Activated CD8-positive, alpha-beta memory T cell treated with anti-CD3 and anti-CD28 coated beads, Interleukin-2, amount 10 ng/mL, durations not matched to agents 7 days and 5 days (primary cell): ENCODE measurements at regions not wholly inside any gene's neighbourhood (a gene's known extent, or its start where the extent isn't known, plus 50 kb on each side); places are given as distances from the start of the nearest gene placed in this dataset.

Experiments used
- ATAC-seq: fragments of 150-1000 bp; cut with Tn5 transposase; one replicate; pipeline ENCODE4 v1.10.0; 2021; ENCODE audit warnings: moderate library complexity
- CTCF ChIA-PET: fragments of 350-600 bp; sonication (Branson Sonifier 250); formaldehyde crosslinking; loops from one replicate; lab custom pipeline; 2021; ENCODE audit warnings: antibody characterized with exemption; lab: Charles Lee
- DNase-seq: peaks from one replicate; pipeline ENCODE4 v3.0.0-alpha.2; 2020
- H3K27ac Mint-ChIP-seq: one replicate; pipeline ENCODE4 v1.8.0; 2021; ENCODE audit warnings: mild to moderate bottlenecking, mixed read lengths
- H3K27me3 Mint-ChIP-seq: one replicate; pipeline ENCODE4 v1.8.0; 2021; ENCODE audit warnings: mixed read lengths
- H3K36me3 Mint-ChIP-seq: one replicate; pipeline ENCODE4 v1.8.0; 2021; ENCODE audit warnings: mild to moderate bottlenecking, mixed read lengths
- H3K4me1 Mint-ChIP-seq: one replicate; pipeline ENCODE4 v1.8.0; 2021; ENCODE audit warnings: mixed read lengths
- H3K4me3 Mint-ChIP-seq: one replicate; pipeline ENCODE4 v1.8.0; 2021; ENCODE audit warnings: mild to moderate bottlenecking, moderate library complexity, mixed read lengths
- H3K9me3 Mint-ChIP-seq: one replicate; pipeline ENCODE4 v1.8.0; 2022; ENCODE audit warnings: low read depth, mixed read lengths

DNA sequence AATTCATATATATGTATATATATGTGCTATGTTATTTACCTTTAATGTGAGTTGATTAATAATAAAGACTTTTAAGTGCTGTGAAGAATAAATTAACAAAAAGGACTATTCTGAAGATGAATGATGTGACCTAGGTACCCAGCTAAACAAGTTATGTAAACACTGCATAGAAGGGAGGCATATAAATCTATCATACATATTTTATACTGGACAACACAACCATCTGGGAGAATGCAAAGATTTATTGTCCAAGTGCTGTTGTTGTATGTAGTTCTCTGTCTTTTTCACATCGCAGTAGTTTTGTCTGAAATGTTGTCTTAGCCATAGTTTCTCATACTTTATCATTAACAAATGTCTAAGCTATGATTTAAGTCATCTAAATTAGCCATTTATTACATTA is 337.6 kb downstream of the PCDH18 start:
- H3K4me3 Mint-ChIP-seq: no peak overlapping the region

DNA sequence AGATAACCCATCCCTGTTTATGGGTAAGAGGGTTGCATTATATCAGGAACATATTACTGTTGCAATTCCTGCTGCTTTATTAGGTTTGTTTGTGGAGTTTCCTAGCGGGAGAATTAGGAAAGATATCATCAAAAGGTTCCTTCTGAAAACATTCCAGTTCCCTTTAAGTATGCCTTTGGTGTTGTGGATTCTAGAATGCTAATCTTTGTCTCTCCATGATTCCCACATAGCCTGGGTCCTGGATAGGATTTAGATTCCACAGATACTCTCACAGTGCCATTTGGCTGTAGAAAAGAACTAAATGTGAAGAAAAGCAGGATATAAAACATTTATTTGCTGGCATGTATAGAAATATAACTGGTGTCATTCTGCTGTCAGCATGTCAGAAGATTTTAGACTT is 338.7 kb downstream of the PCDH18 start:
- Mint-ChIP-seq H3K9me3 (peaks cover 11% of the 10 kb centered on the region), H3K4me1 (no peaks in the 10 kb centered on the region), H3K36me3 (no peaks in the 10 kb centered on the region), H3K27ac (no peak overlapping the region), H3K4me3 (no peak overlapping the region), H3K27me3 (no peaks in the 10 kb centered on the region)
- no peak for DNase-seq
- ATAC-seq: no peak
- CTCF ChIA-PET: no interaction called here

More for the DNA sequence above, 337.6 kb downstream of the PCDH18 start:
- CTCF ChIA-PET: no interaction called here
- no peaks in the 10 kb centered on the region for H3K36me3 Mint-ChIP-seq
- no peak overlapping the region for H3K27ac Mint-ChIP-seq
- no peaks in the 10 kb centered on the region for H3K27me3 Mint-ChIP-seq
- peaks cover 10% of the 10 kb centered on the region for H3K9me3 Mint-ChIP-seq
- ATAC-seq (no peak), DNase-seq (no peak)
- H3K4me1 Mint-ChIP-seq: no peaks in the 10 kb centered on the region

DNA sequence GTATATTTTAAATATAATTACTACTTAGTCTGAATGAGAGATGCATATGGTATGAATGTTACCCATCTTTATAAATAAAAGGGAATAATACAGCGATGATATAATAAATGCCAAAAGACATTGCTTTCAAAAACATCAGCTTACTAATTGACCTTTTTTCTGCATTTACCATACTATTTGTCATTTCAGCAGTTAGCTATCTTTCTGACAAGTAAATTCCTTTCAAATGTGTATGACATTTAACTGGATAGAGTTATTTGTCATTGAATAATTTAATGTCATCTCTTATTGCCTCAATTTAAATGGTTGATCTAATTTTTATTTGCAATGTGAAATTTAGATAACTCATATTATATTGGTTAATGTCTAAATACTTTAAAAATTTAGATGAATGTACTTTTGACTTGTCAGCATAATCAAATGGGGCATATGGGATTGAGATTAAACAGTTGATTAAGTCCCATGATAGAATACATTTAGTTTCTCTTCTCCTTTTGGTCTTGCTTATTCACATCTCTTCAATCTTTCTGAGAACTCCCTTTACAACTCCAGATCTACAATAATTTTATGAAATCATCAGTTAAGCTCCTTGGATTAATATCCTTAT is 350.9 kb downstream of the PCDH18 start:
- no peaks in the 10 kb centered on the region for H3K4me1 Mint-ChIP-seq
- no peaks in the 10 kb centered on the region for H3K9me3 Mint-ChIP-seq
- H3K27ac Mint-ChIP-seq: no peak overlapping the region
- no peak for ATAC-seq
- no peak overlapping the region for H3K4me3 Mint-ChIP-seq
- no peak for DNase-seq
- no peaks in the 10 kb centered on the region for H3K36me3 Mint-ChIP-seq
- no peaks in the 10 kb centered on the region for H3K27me3 Mint-ChIP-seq
- CTCF ChIA-PET: no interaction called here

DNA sequence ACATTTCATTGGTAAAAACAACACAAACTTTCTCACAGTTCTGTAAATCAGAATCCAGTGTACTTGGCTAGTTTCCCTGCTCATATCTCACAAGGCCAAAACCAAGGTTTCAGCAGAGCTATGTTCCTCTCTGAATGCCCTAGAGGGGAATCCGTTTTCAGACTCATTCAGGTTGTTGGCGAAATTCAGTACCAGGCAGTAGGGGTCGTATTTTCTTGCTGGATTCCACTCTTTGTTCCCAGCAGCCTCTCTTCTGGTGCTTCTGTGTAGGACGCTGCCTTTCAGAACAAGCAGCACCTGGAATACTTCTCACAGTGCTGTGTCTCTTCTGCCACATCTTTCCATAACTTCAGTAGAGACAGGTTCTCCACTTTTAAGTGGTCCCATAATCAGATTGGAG is 351.9 kb downstream of the PCDH18 start:
- ATAC-seq (no peak), DNase-seq (no peak)
- no peaks in the 10 kb centered on the region for H3K27me3 Mint-ChIP-seq
- no peak overlapping the region for H3K4me3 Mint-ChIP-seq
- no peak overlapping the region for H3K27ac Mint-ChIP-seq
- H3K4me1 Mint-ChIP-seq: no peaks in the 10 kb centered on the region
- H3K9me3 Mint-ChIP-seq: no peaks in the 10 kb centered on the region
- CTCF ChIA-PET: no interaction called here
- no peaks in the 10 kb centered on the region for H3K36me3 Mint-ChIP-seq

DNA sequence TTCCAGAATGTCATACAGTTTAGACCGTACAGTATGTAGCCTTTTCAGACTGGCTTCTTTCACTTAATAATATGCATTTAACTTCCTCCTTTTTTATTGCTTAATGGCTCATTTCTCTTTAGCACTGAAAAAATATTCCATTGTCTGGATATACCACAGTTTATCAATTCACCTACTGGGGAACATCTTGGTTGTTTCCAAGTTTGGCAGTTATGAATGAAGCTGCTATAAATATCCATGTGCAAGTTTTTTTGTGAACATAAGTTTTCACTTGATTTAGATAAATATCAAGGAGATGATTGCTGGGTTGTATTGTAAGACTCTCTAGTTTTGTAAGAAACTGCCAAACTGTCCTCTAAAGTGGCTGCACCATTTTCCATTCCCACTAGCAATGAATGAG is 375.5 kb downstream of the PCDH18 start:
- CTCF ChIA-PET: no interaction called here
- Mint-ChIP-seq H3K27me3 (no peaks in the 10 kb centered on the region), H3K27ac (no peak overlapping the region), H3K4me3 (no peak overlapping the region), H3K4me1 (no peaks in the 10 kb centered on the region), H3K36me3 (no peaks in the 10 kb centered on the region), H3K9me3 (no peaks in the 10 kb centered on the region)
- ATAC-seq: no peak
- no peak for DNase-seq

DNA sequence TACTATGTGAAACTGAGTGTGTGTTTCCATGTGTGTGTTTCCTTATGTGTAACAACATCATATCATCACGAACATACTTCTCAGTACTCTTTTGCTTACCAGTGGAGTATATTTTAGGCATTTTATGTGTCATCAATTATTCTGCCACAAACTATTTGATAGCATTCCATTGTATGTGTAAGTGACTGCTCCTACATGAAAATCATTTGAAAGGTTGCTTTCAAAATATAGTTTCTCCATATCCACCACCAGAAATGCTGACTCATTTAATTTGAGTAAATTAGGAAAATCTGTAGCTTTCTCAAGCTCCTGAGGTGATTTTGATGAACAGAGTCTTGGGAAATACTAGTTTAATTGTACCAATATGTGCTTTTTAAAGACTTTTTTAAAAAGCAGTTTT is 376.2 kb downstream of the PCDH18 start:
- Mint-ChIP-seq H3K36me3 (no peaks in the 10 kb centered on the region), H3K27ac (no peak overlapping the region)
- CTCF ChIA-PET: no interaction called here

DNA sequence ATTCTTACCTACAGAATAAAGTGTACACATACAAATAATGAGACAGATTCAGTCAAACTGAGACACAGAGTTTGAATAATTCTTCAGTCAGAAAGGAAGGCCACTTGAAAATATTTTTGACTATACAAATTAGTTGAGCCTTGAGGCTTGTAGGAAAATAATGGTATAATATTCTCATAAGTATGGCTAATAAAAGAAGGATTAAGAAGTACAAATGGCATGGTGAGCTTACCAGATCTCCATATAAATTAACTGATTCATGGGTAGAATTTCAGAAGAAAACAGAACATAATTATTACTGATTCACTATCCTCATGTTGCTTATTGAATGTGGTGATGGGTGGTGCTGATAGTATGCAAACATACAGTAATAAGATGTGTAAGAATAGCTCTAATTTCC is 401.1 kb downstream of the PCDH18 start:
- Mint-ChIP-seq H3K4me1 (no peaks in the 10 kb centered on the region), H3K36me3 (no peaks in the 10 kb centered on the region), H3K9me3 (no peaks in the 10 kb centered on the region), H3K27ac (no peak overlapping the region), H3K27me3 (no peaks in the 10 kb centered on the region), H3K4me3 (no peak overlapping the region)
- ATAC-seq: no peak
- CTCF ChIA-PET: no interaction called here
- no peak for DNase-seq

More for the DNA sequence above, 376.2 kb downstream of the PCDH18 start:
- Mint-ChIP-seq H3K4me1 (no peaks in the 10 kb centered on the region), H3K4me3 (no peak overlapping the region), H3K9me3 (no peaks in the 10 kb centered on the region), H3K27me3 (no peaks in the 10 kb centered on the region)
- DNase-seq: no peak
- no peak for ATAC-seq

DNA sequence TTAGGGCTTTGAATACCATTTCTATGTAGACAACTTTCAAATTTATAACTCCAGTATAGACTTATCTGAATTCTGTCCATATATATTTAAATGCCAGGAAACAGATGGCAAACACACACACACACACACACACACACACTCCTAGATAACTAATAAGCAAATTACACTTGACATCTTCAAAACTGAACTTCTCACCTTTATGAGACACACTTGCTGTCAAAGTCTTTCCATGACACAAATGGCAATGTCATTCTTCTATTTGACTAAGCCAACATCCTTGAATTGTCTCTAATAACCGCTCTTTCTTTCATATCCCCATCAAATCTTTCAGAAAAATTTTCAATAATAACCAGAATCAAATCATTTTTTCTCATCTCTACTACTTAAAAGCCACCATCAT is 402.4 kb downstream of the PCDH18 start:
- Mint-ChIP-seq H3K9me3 (no peaks in the 10 kb centered on the region), H3K27me3 (no peaks in the 10 kb centered on the region), H3K27ac (no peak overlapping the region), H3K4me1 (no peaks in the 10 kb centered on the region), H3K36me3 (no peaks in the 10 kb centered on the region), H3K4me3 (no peak overlapping the region)
- no peak for ATAC-seq
- CTCF ChIA-PET: no interaction called here
- no peak for DNase-seq

DNA sequence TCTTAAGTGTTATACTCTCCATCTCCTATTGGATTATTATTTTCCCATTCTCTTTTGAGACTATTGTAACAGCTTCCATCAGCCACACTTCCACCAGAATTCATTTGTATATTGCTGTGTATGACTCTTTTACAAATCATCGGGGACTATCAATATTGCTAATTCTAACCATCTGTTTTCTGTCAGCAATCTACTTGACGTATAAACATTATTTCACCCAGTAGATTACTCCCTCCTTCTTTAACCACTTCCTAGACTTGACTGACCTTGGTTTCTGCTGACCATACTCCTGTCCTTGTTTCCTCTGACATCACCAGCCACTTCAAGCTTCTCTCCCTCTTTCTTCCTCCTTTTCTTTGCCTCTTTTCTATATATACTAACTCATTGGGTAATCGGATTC is 402.9 kb downstream of the PCDH18 start:
- no peak for DNase-seq
- Mint-ChIP-seq H3K9me3 (no peaks in the 10 kb centered on the region), H3K27me3 (no peaks in the 10 kb centered on the region), H3K36me3 (no peaks in the 10 kb centered on the region), H3K27ac (no peak overlapping the region), H3K4me1 (no peaks in the 10 kb centered on the region), H3K4me3 (no peak overlapping the region)
- CTCF ChIA-PET: no interaction called here
- no peak for ATAC-seq

DNA sequence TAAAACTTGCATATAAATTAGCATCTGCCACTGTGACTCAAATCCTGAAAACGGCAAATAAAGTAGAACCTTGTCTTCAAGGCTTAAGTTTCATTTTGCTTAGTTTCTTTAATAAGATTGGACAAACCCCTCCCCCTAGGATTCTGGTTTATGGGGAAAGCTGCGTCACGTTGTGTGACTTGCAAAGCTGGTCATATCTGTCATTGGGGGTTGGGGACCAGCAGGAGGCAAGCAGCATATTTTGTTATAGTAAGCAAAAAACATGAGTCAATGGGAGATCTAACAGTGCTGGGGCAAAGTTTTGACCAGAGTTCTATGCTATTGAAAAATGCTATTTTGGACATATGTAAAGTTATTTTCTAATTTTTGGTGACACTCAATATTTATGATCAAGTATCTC is 407.3 kb downstream of the PCDH18 start:
- no peak for ATAC-seq
- Mint-ChIP-seq H3K36me3 (no peaks in the 10 kb centered on the region), H3K4me1 (no peaks in the 10 kb centered on the region), H3K4me3 (no peak overlapping the region), H3K27ac (no peak overlapping the region), H3K27me3 (no peaks in the 10 kb centered on the region), H3K9me3 (no peaks in the 10 kb centered on the region)
- CTCF ChIA-PET: no interaction called here
- DNase-seq: no peak

DNA sequence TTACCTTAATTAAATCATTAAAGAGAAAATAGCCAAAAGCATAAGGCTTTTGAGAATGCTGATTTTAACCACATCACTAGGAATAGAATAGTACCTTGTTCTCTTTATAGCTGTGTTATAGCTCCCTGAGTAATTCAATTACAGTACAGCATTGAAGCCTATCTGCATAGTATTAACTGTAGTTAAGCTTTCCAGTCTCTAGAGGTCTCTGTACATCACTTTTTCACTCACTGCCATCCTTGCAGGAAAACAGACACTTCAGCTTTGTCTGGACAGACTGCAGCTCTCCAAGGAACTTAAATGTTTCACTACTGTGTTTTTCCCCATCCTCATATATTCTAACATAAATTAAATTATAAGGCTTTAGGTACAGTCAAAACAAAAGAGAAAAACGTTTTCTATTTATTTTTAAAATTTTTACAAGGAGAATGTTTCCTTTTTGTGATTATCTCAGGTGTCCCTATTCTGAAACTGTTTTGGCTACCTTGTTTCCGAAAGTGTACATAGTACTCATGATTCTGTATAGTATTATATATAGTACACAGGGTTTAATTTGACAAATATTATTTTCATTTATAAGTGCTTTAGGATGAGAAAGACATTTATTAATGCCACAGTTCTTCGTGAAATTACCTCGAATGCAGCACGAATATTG is 407.9 kb downstream of the PCDH18 start:
- no peaks in the 10 kb centered on the region for H3K36me3 Mint-ChIP-seq
- H3K27ac Mint-ChIP-seq: no peak overlapping the region
- no peaks in the 10 kb centered on the region for H3K27me3 Mint-ChIP-seq
- H3K4me3 Mint-ChIP-seq: no peak overlapping the region
- DNase-seq (no peak), ATAC-seq (no peak)
- CTCF ChIA-PET: no interaction called here
- no peaks in the 10 kb centered on the region for H3K4me1 Mint-ChIP-seq
- no peaks in the 10 kb centered on the region for H3K9me3 Mint-ChIP-seq

DNA sequence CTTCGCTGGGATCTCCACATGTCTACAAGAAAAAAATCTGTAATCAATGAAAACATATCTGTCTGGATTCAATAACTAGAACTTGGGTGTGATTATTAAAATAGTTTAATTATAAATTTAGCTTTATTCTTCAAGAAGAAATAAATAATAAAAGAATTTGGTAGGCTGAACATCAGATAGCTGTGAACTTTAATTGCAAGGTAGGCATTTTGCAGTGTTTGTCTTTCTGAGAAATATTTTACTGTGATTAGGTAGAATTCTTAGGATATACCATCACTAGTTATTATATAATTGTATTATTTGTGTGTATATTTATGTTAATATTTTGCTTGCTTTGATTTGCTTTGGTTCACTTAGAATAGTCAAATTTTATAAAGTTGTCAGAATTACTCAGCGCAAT is 409.4 kb downstream of the PCDH18 start:
- Mint-ChIP-seq H3K4me3 (no peak overlapping the region), H3K9me3 (no peaks in the 10 kb centered on the region), H3K36me3 (no peaks in the 10 kb centered on the region), H3K27me3 (no peaks in the 10 kb centered on the region), H3K4me1 (no peaks in the 10 kb centered on the region), H3K27ac (no peak overlapping the region)
- DNase-seq (no peak), ATAC-seq (no peak)
- CTCF ChIA-PET: no interaction called here

DNA sequence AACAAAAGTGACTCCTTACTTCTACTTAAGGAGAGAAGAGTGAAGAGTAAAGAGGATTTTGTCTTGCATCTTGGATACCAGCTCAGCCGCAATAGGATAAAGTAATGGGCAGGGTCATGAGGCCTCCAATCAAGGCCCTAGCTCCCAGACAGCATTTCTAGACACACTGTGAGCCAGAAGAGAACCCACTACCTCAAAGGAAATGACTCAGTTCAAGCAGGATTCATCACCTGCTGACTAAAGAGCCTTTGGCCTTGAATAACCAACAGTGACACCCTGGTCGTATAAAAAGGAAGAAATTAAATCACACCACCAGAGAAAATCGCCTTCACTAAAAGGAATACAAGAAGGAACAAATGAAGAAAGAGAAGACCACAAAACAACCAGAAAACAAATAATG is 416.1 kb downstream of the PCDH18 start:
- Mint-ChIP-seq H3K4me3 (no peak overlapping the region), H3K27ac (no peak overlapping the region), H3K4me1 (no peaks in the 10 kb centered on the region), H3K9me3 (peaks cover 2% of the 10 kb centered on the region), H3K27me3 (no peaks in the 10 kb centered on the region), H3K36me3 (no peaks in the 10 kb centered on the region)
- CTCF ChIA-PET: no interaction called here
- ATAC-seq: no peak
- no peak for DNase-seq

DNA sequence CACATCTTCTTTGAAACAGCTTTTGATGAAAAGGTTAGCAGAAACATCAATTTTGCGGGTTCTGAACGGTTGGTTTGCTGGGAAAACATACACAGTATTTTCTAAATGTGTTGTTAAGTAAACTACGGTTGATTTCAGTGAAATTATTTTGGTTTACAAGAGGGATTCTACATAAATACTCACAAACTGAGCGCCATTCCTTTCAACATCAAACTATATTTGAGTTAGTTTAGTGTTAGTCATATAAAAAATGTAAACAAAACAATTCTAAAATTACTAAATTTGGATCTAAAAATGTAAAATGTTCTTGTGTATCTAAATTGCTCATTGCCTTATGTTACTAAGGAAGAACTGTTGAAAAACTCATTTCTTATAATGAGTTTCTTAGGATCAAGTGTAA is 425.6 kb downstream of the PCDH18 start:
- DNase-seq (no peak), ATAC-seq (no peak)
- H3K4me1 Mint-ChIP-seq: no peaks in the 10 kb centered on the region
- H3K9me3 Mint-ChIP-seq: no peaks in the 10 kb centered on the region
- H3K36me3 Mint-ChIP-seq: no peaks in the 10 kb centered on the region
- CTCF ChIA-PET: no interaction called here
- H3K27me3 Mint-ChIP-seq: no peaks in the 10 kb centered on the region
- H3K27ac Mint-ChIP-seq: no peak overlapping the region
- no peak overlapping the region for H3K4me3 Mint-ChIP-seq
